Transverse colon (tissue), 4 donors: ENCODE measurements at regions not wholly inside any gene's neighbourhood (a gene's known extent, or its start where the extent isn't known, plus 50 kb on each side); places are given as distances from the start of the nearest gene placed in this dataset.

Source experiments
- POLR2AphosphoS5 ChIP-seq, 3 donors: sonication (generic); formaldehyde crosslinking; IDR thresholded peaks; one replicate each; pipeline ENCODE4 v1.6.1; 2016; ENCODE audit warnings: antibody characterized with exemption in 3 of 3
- TF ChIP-seq, protein P1 (sequence below), 5 experiments: fragments of 200-600 bp in 3 of 5; fragments of 450-650 bp in 2 of 5; sonication (generic) in 3 of 5; IDR thresholded peaks; 1 replicate in 2 of 5; 2 replicates in 3 of 5; pipeline ENCODE4 v1.5.1; 2016 to 2017; ENCODE audit warnings: antibody characterized with exemption in 5 of 5, inconsistent platforms in 3 of 5, mild to moderate bottlenecking in 2 of 5, moderate library complexity in 1 of 5

DNA sequence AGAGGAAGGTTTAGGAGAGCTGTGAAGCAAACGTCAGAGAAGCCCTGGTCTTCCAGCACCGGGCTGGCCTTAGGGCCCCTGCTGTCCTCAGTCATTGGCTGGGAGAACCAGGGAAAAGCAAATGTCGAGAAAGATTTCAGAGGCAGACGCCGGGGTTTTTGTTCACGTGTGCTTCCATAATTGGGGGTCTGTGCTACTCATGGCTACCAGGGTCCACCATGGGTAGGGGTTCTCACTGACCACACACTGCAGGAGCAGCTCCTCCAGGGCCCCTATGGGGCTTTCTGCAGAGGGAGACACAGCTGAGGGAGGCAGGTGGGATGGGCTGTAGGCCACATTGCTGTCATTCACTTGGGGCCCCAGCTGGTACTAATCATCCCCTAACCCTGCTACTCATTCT, 291.8 kb upstream of the FOXQ1 start:
- TF ChIP-seq, protein P1, sequence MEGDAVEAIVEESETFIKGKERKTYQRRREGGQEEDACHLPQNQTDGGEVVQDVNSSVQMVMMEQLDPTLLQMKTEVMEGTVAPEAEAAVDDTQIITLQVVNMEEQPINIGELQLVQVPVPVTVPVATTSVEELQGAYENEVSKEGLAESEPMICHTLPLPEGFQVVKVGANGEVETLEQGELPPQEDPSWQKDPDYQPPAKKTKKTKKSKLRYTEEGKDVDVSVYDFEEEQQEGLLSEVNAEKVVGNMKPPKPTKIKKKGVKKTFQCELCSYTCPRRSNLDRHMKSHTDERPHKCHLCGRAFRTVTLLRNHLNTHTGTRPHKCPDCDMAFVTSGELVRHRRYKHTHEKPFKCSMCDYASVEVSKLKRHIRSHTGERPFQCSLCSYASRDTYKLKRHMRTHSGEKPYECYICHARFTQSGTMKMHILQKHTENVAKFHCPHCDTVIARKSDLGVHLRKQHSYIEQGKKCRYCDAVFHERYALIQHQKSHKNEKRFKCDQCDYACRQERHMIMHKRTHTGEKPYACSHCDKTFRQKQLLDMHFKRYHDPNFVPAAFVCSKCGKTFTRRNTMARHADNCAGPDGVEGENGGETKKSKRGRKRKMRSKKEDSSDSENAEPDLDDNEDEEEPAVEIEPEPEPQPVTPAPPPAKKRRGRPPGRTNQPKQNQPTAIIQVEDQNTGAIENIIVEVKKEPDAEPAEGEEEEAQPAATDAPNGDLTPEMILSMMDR (IDR thresholded peaks at IDR 0.05) = no peak
- no peak for TF ChIP-seq POLR2AphosphoS5 (IDR thresholded peaks at IDR 0.05)
